Liver (tissue), 8 donors: ENCODE measurements at regions not wholly inside any gene's neighbourhood (a gene's known extent, or its start where the extent isn't known, plus 50 kb on each side); places are given as distances from the start of the nearest gene placed in this dataset.

Experiments
- DNase-seq: peaks from one replicate; pipeline ENCODE4 v3.0.0-alpha.2; 2017; ENCODE audit warnings: low spot score
- H3K27ac ChIP-seq, 2 donors: one replicate each; pipeline ENCODE4 v1.7.0; 2013; ENCODE audit warnings: inconsistent platforms in 2 of 2, low read length in 2 of 2, control low read depth in 1 of 2, low read depth in 1 of 2, mild to moderate bottlenecking in 1 of 2
- H3K27me3 ChIP-seq, 4 donors: one replicate each; pipeline versions ENCODE4 v1.6.1 to v1.7.0; 2013; ENCODE audit warnings: low read length in 3 of 4, inconsistent platforms in 1 of 4, mild to moderate bottlenecking in 1 of 4, moderate library complexity in 1 of 4; ENCODE audit not compliant: control insufficient read depth in 4 of 4, insufficient read depth in 4 of 4
- H3K36me3 ChIP-seq, 4 donors: one replicate each; pipeline versions ENCODE4 v1.6.1 to v1.7.0; 2013; ENCODE audit warnings: low read length in 3 of 4, mild to moderate bottlenecking in 3 of 4, low read depth in 1 of 4, moderate library complexity in 1 of 4; ENCODE audit not compliant: control insufficient read depth in 4 of 4, insufficient read depth in 3 of 4
- H3K4me1 ChIP-seq, 4 donors: one replicate each; pipeline versions ENCODE4 v1.6.1 to v1.7.0; 2013; ENCODE audit warnings: low read length in 3 of 4, mild to moderate bottlenecking in 3 of 4, moderate library complexity in 1 of 4; ENCODE audit not compliant: control insufficient read depth in 4 of 4, insufficient read depth in 4 of 4
- H3K4me3 ChIP-seq, 3 donors: one replicate each; pipeline versions ENCODE4 v1.6.1 to v1.7.0; 2013; ENCODE audit warnings: low read length in 3 of 3, control low read depth in 1 of 3, low read depth in 1 of 3, mild to moderate bottlenecking in 1 of 3
- H3K9ac ChIP-seq, 2 donors: one replicate each; pipeline ENCODE4 v1.7.0; 2013; ENCODE audit warnings: low read length in 2 of 2, mild to moderate bottlenecking in 2 of 2, moderate library complexity in 2 of 2, control low read depth in 1 of 2, low read depth in 1 of 2
- H3K9me3 ChIP-seq, 4 donors: one replicate each; pipeline versions ENCODE4 v1.6.1 to v1.7.0; 2013; ENCODE audit warnings: low read length in 3 of 4; ENCODE audit not compliant: control insufficient read depth in 4 of 4
- EGR1 ChIP-seq, 2 donors: IDR thresholded peaks; 2 replicates each; pipeline ENCODE4 v1.6.1; 2016 to 2018; ENCODE audit warnings: antibody characterized with exemption in 2 of 2, low read depth in 2 of 2
- FOXA1 ChIP-seq: IDR thresholded peaks from 2 replicates; pipeline ENCODE4 v1.6.1; 2016; ENCODE audit warnings: antibody characterized with exemption
- FOXA2 ChIP-seq: IDR thresholded peaks from 2 replicates; pipeline ENCODE4 v1.6.1; 2016; ENCODE audit warnings: antibody characterized with exemption
- GABPA ChIP-seq, 2 donors: IDR thresholded peaks in 1 of 2; conservative IDR thresholded peaks in 1 of 2; 2 replicates each; pipeline ENCODE4 v1.6.1; 2016; ENCODE audit warnings: antibody characterized with exemption in 2 of 2, mild to moderate bottlenecking in 1 of 2, moderate library complexity in 1 of 2
- HNF4A ChIP-seq, 2 donors: conservative IDR thresholded peaks; 2 replicates each; pipeline ENCODE4 v1.6.1; 2016; ENCODE audit warnings: antibody characterized with exemption in 2 of 2, mild to moderate bottlenecking in 2 of 2
- HNF4G ChIP-seq: IDR thresholded peaks from 2 replicates; pipeline ENCODE4 v1.6.1; 2016; ENCODE audit warnings: antibody characterized with exemption
- JUND ChIP-seq, 2 donors: IDR thresholded peaks; 2 replicates each; pipeline ENCODE4 v1.6.1; 2016; ENCODE audit warnings: antibody characterized with exemption in 2 of 2
- MAX ChIP-seq: IDR thresholded peaks from 2 replicates; pipeline ENCODE4 v1.6.1; 2016; ENCODE audit warnings: antibody characterized with exemption
- NR2F2 ChIP-seq: IDR thresholded peaks from 2 replicates; pipeline ENCODE4 v1.6.1; 2016; ENCODE audit warnings: antibody characterized with exemption
- RAD21 ChIP-seq, 2 donors: IDR thresholded peaks; 2 replicates each; pipeline ENCODE4 v1.6.1; 2016; ENCODE audit warnings: antibody characterized with exemption in 2 of 2, mild to moderate bottlenecking in 2 of 2
- REST ChIP-seq: IDR thresholded peaks from 2 replicates; pipeline ENCODE4 v1.6.1; 2016; ENCODE audit warnings: antibody characterized with exemption, mild to moderate bottlenecking
- RXRA ChIP-seq, 2 donors: IDR thresholded peaks; 2 replicates each; pipeline ENCODE4 v1.6.1; 2017 to 2018; ENCODE audit warnings: antibody characterized with exemption in 2 of 2, mild to moderate bottlenecking in 1 of 2
- SP1 ChIP-seq: IDR thresholded peaks from 2 replicates; pipeline ENCODE4 v1.6.1; 2018; ENCODE audit warnings: antibody characterized with exemption, mild to moderate bottlenecking
- TAF1 ChIP-seq: conservative IDR thresholded peaks from 2 replicates; pipeline ENCODE4 v1.6.1; 2016; ENCODE audit warnings: antibody characterized with exemption, mild to moderate bottlenecking
- YY1 ChIP-seq: IDR thresholded peaks from 2 replicates; pipeline ENCODE4 v1.6.1; 2016; ENCODE audit warnings: antibody characterized with exemption, mild to moderate bottlenecking
- ZBTB33 ChIP-seq: IDR thresholded peaks from 2 replicates; pipeline ENCODE4 v1.6.1; 2016; ENCODE audit warnings: antibody characterized with exemption
- WGBS: extraction: QIAGEN DNeasy Blood & Tissue Kit; methylation state at CpG from one replicate; pipeline ENCODE4 v1.1.7; 2013; 5-methylcytosine and 5-hydroxymethylcytosine counted together
- TF ChIP-seq, protein P1 (sequence below): IDR thresholded peaks from 2 replicates; pipeline ENCODE4 v1.6.1; 2016; ENCODE audit warnings: antibody characterized with exemption
- TF ChIP-seq, protein P2 (sequence below): fragments of 150-350 bp; IDR thresholded peaks from 2 replicates; pipeline ENCODE4 v1.5.1; 2017; ENCODE audit warnings: improper control_type of control experiment, low read depth, low read length; ENCODE audit not compliant: missing input control
- donor health status: healthy.
- donor health status: healthy.
- donor health status: healthy.
- donor health status: healthy.
- donor health status: healthy.

GRCh38 chr4:34679228-34679627, 1565.1 kb downstream of the ARAP2 start:
- H3K9me3 ChIP-seq, result no peaks in the 10 kb centered on the region
- H3K27ac ChIP-seq, result no peak overlapping the region
- no peaks in the 10 kb centered on the region for H3K27me3 ChIP-seq
- no peak for DNase-seq
- 87% methylated on average over 7 of the region's 7 CpGs for WGBS
- H3K36me3 ChIP-seq, result no peaks in the 10 kb centered on the region
- TF ChIP-seq ZBTB33 (no peak), RXRA (IDR thresholded peaks at IDR 0.05) (no peak), TAF1 (no peak), FOXA2 (no peak), MAX (no peak), GABPA (IDR thresholded peaks at IDR 0.05 in 1 of 2, conservative IDR thresholded peaks at IDR 0.05 in 1 of 2) (no peak), REST (no peak), RAD21 (IDR thresholded peaks at IDR 0.05) (no peak), YY1 (no peak), EGR1 (IDR thresholded peaks at IDR 0.05; ENCODE audit: low read depth in 2 of 2) (no peak), HNF4A (conservative IDR thresholded peaks at IDR 0.05) (no peak), FOXA1 (no peak), NR2F2 (no peak), JUND (IDR thresholded peaks at IDR 0.05) (no peak), HNF4G (no peak), SP1 (no peak)
- TF ChIP-seq, protein P1, sequence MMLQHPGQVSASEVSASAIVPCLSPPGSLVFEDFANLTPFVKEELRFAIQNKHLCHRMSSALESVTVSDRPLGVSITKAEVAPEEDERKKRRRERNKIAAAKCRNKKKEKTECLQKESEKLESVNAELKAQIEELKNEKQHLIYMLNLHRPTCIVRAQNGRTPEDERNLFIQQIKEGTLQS, result no peak
- TF ChIP-seq, protein P2, sequence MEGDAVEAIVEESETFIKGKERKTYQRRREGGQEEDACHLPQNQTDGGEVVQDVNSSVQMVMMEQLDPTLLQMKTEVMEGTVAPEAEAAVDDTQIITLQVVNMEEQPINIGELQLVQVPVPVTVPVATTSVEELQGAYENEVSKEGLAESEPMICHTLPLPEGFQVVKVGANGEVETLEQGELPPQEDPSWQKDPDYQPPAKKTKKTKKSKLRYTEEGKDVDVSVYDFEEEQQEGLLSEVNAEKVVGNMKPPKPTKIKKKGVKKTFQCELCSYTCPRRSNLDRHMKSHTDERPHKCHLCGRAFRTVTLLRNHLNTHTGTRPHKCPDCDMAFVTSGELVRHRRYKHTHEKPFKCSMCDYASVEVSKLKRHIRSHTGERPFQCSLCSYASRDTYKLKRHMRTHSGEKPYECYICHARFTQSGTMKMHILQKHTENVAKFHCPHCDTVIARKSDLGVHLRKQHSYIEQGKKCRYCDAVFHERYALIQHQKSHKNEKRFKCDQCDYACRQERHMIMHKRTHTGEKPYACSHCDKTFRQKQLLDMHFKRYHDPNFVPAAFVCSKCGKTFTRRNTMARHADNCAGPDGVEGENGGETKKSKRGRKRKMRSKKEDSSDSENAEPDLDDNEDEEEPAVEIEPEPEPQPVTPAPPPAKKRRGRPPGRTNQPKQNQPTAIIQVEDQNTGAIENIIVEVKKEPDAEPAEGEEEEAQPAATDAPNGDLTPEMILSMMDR, result no peak
- H3K4me3 ChIP-seq, result no peak overlapping the region
- H3K4me1 ChIP-seq, result no peaks in the 10 kb centered on the region
- no peak overlapping the region for H3K9ac ChIP-seq

DNA sequence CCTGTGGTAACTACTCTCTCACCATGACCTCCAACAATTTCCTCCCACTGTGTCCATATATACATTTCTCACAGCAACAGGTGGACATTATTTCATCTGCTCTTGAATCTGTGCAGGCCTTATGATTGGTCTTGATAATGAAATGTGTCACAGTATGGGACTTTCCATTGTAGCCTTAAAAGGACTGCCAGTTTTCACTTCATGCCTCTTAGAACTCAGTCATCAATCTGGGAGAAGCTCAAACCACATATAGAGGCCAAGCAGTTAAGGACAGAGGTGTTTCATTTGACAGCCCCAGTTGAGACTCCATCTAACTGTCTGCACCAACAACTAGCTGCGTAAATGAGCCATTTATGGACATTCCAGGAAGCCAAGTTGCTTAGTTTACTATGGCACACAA, 1534.8 kb downstream of the ARAP2 start:
- WGBS, result 84% methylated on average over 1 of the region's 1 CpG
- Histone ChIP-seq H3K9me3 (no peaks in the 10 kb centered on the region), H3K4me1 (no peaks in the 10 kb centered on the region), H3K4me3 (no peak overlapping the region), H3K27me3 (no peaks in the 10 kb centered on the region), H3K27ac (no peak overlapping the region), H3K36me3 (no peaks in the 10 kb centered on the region), H3K9ac (no peak overlapping the region)
- TF ChIP-seq JUND (IDR thresholded peaks at IDR 0.05), result no peak
- no peak for TF ChIP-seq REST
- no peak for TF ChIP-seq FOXA1
- TF ChIP-seq HNF4A (conservative IDR thresholded peaks at IDR 0.05), result no peak
- TF ChIP-seq, protein P2, result no peak
- no peak for DNase-seq
